Right lung (tissue), 2 donors: ENCODE measurements at regions not wholly inside any gene's neighbourhood (a gene's known extent, or its start where the extent isn't known, plus 50 kb on each side); places are given as distances from the start of the nearest gene placed in this dataset.
"Not testable (repeated sequence)": the region's sequence is repeated elsewhere in the genome, so short reads cannot be mapped to it uniquely, and the experiment has no call there.

ENCODE experiments used
- DNase-seq, 2 donors: peaks; one replicate each; pipeline ENCODE4 v3.0.0-alpha.2; 2013

- DNase-seq: peak; percentile 27 to 31
Measured at GRCh38 chr21:28126521-28127174, 866.0 kb downstream of the LTN1 start.

- DNase-seq: no peak
Measured at GRCh38 chr21:28124541-28124940, 868.1 kb downstream of the LTN1 start.

- DNase-seq: no peak
Measured at GRCh38 chr21:28118570-28118969, 874.1 kb downstream of the LTN1 start.

- not testable (repeated sequence) for DNase-seq
Measured at GRCh38 chr21:28114986-28115385, 877.7 kb downstream of the LTN1 start.

GRCh38 chr21:28113718-28114117 is 879.0 kb downstream of the LTN1 start:
- DNase-seq: no peak

- no peak for DNase-seq
Measured at GRCh38 chr21:28112511-28112910, 880.2 kb downstream of the LTN1 start.

- peak; percentile 91 to 94 for DNase-seq
Measured at GRCh38 chr21:28111151-28111619, 881.5 kb downstream of the LTN1 start.

- no peak for DNase-seq
Measured at GRCh38 chr21:28110716-28111115, 882.0 kb downstream of the LTN1 start.

GRCh38 chr21:28110074-28110473 is 882.6 kb downstream of the LTN1 start:
- no peak for DNase-seq

GRCh38 chr21:28106370-28106890 is 886.2 kb downstream of the LTN1 start:
- DNase-seq: no peak

GRCh38 chr21:28104346-28104745 is 888.3 kb downstream of the LTN1 start:
- DNase-seq: no peak

GRCh38 chr21:28100366-28100765 is 892.3 kb downstream of the LTN1 start:
- no peak for DNase-seq

- DNase-seq: peak; percentile 77 to 78
Measured at GRCh38 chr21:28099001-28099705, 893.5 kb downstream of the LTN1 start.

GRCh38 chr21:28091466-28091865 is 901.2 kb downstream of the LTN1 start:
- DNase-seq: no peak

GRCh38 chr21:28090546-28090945 is 902.1 kb downstream of the LTN1 start:
- no peak for DNase-seq

- no peak for DNase-seq
Measured at GRCh38 chr21:28089599-28090441, 902.9 kb downstream of the LTN1 start.

- no peak for DNase-seq
Measured at GRCh38 chr21:28086861-28087581, 905.7 kb downstream of the LTN1 start.

GRCh38 chr21:28084951-28085350 is 907.7 kb downstream of the LTN1 start:
- no peak for DNase-seq

- DNase-seq: no peak
Measured at GRCh38 chr21:28083350-28083749, 909.3 kb downstream of the LTN1 start.

GRCh38 chr21:28078126-28078525 is 914.6 kb downstream of the LTN1 start:
- no peak for DNase-seq

- DNase-seq: no peak
Measured at GRCh38 chr21:28074676-28075075, 918.0 kb downstream of the LTN1 start.

- no peak for DNase-seq
Measured at GRCh38 chr21:28072601-28073000, 920.1 kb downstream of the LTN1 start.
